IMR-90 (cell line): ENCODE measurements at regions not wholly inside any gene's neighbourhood (a gene's known extent, or its start where the extent isn't known, plus 50 kb on each side); places are given as distances from the start of the nearest gene placed in this dataset.

Experiments used
- ATAC-seq: fragments of 200-7000 bp; cut with Tn5 transposase; 2 replicates; pipeline ENCODE4 v1.9.1; 2020; ENCODE audit warnings: low read depth, mild to moderate bottlenecking, moderate library complexity
- BruUV-seq: library from RNA; stranded (reverse); fragments of 400-500 nt; replicated peaks from 2 replicates; lab custom pipeline; 2021; lab: Mats Ljungman, UMichigan
- CTCF ChIA-PET: fragments of 300-600 bp; formaldehyde crosslinking; extraction: SDS; loops from one replicate; lab custom pipeline; 2021; ENCODE audit warnings: antibody characterized with exemption; lab: Yijun Ruan, JAX
- POLR2A ChIA-PET: fragments of 300-600 bp; sonication (Branson Sonifier 250); formaldehyde crosslinking; loops from one replicate; lab custom pipeline; 2022; ENCODE audit warnings: antibody characterized with exemption; ENCODE audit not compliant: unreplicated experiment; lab: Charles Lee
- DNase-seq: peaks from one replicate; pipeline ENCODE4 v3.0.0; 2013
- H2AFZ ChIP-seq: replicated peaks from 2 replicates; pipeline ENCODE3; 2013; ENCODE audit warnings: low read length, mild to moderate bottlenecking; ENCODE audit not compliant: poor library complexity
- H2AK5ac ChIP-seq: 2 replicates; pipeline ENCODE4 v1.6.1; 2013; ENCODE audit warnings: low read depth, low read length, inconsistent platforms
- H2AK9ac ChIP-seq: replicated peaks from 2 replicates; pipeline ENCODE3; 2013; ENCODE audit warnings: mild to moderate bottlenecking, low read depth, low read length, moderate library complexity; ENCODE audit not compliant: poor library complexity
- H2BK120ac ChIP-seq: 2 replicates; pipeline ENCODE4 v1.6.1; 2013; ENCODE audit warnings: low read depth, low read length, inconsistent platforms
- H2BK15ac ChIP-seq: 3 replicates; pipeline ENCODE4 v1.6.1; 2013; ENCODE audit warnings: low read depth, low read length, inconsistent platforms
- H2BK20ac ChIP-seq: 2 replicates; pipeline ENCODE4 v1.6.1; 2013; ENCODE audit warnings: low read depth, mild to moderate bottlenecking, inconsistent platforms, low read length, moderate library complexity
- H2BK5ac ChIP-seq: 2 replicates; pipeline ENCODE4 v1.6.1; 2013; ENCODE audit warnings: mild to moderate bottlenecking, low read depth, low read length, inconsistent platforms; ENCODE audit not compliant: poor library complexity, severe bottlenecking
- H3K14ac ChIP-seq: replicated peaks from 2 replicates; pipeline ENCODE4 v1.6.1; 2013; ENCODE audit warnings: low read depth, low read length, inconsistent platforms
- H3K18ac ChIP-seq: 2 replicates; pipeline ENCODE4 v1.6.1; 2013; ENCODE audit warnings: low read depth, low read length, control low read depth
- H3K23ac ChIP-seq: 2 replicates; pipeline ENCODE4 v1.6.1; 2013; ENCODE audit warnings: low read depth, low read length, inconsistent platforms
- H3K27ac ChIP-seq: 2 replicates; pipeline ENCODE4 v1.5.1; 2013; ENCODE audit warnings: mild to moderate bottlenecking, control low read depth, low read length; ENCODE audit not compliant: insufficient read depth
- H3K27me3 ChIP-seq: 2 replicates; pipeline ENCODE4 v1.6.1; 2013; ENCODE audit warnings: low read length; ENCODE audit not compliant: control insufficient read depth, insufficient read depth
- H3K36me3 ChIP-seq: 2 replicates; pipeline ENCODE4 v1.6.1; 2013; ENCODE audit warnings: low read length, mixed read lengths; ENCODE audit not compliant: control insufficient read depth, insufficient read depth
- H3K4ac ChIP-seq: 2 replicates; pipeline ENCODE4 v1.6.1; 2013; ENCODE audit warnings: low read depth, low read length, inconsistent platforms
- H3K4me1 ChIP-seq: 2 replicates; pipeline ENCODE4 v1.6.1; 2013; ENCODE audit warnings: low read length, mixed read lengths; ENCODE audit not compliant: control insufficient read depth, insufficient read depth
- H3K4me2 ChIP-seq: 2 replicates; pipeline ENCODE4 v1.6.1; 2013; ENCODE audit warnings: low read depth, mild to moderate bottlenecking, control low read depth, low read length, moderate library complexity
- H3K4me3 ChIP-seq: 2 replicates; pipeline ENCODE4 v1.5.1; 2013; ENCODE audit warnings: low read depth, mild to moderate bottlenecking, control low read depth, low read length, moderate library complexity; ENCODE audit not compliant: insufficient read depth
- H3K56ac ChIP-seq: 2 replicates; pipeline ENCODE4 v1.6.1; 2013; ENCODE audit warnings: low read length, inconsistent platforms; ENCODE audit not compliant: insufficient read depth; ENCODE audit errors: extremely low read depth
- H3K79me1 ChIP-seq, 2 experiments: 2 replicates each; pipeline ENCODE4 v1.6.1; 2013; ENCODE audit warnings: low read length in 2 of 2, inconsistent platforms in 1 of 2, low read depth in 1 of 2
- H3K9ac ChIP-seq: 2 replicates; pipeline ENCODE4 v1.6.1; 2013; ENCODE audit warnings: low read depth, low read length, control low read depth
- H3K9me1 ChIP-seq: 2 replicates; pipeline ENCODE4 v1.6.1; 2013; ENCODE audit warnings: low read length, inconsistent platforms; ENCODE audit not compliant: insufficient read depth
- H3K9me3 ChIP-seq: 2 replicates; pipeline ENCODE4 v1.6.1; 2013; ENCODE audit warnings: low read length; ENCODE audit not compliant: control insufficient read depth, insufficient read depth
- H4K20me1 ChIP-seq: 2 replicates; pipeline ENCODE4 v1.6.1; 2013; ENCODE audit warnings: low read length, inconsistent platforms; ENCODE audit not compliant: insufficient read depth
- H4K5ac ChIP-seq: 2 replicates; pipeline ENCODE4 v1.6.1; 2013; ENCODE audit warnings: mild to moderate bottlenecking, low read depth, low read length, control low read depth
- H4K8ac ChIP-seq, 2 experiments: 2 replicates each; pipeline ENCODE4 v1.6.1; 2013; ENCODE audit warnings: low read depth in 2 of 2, low read length in 2 of 2, control low read depth in 1 of 2, inconsistent platforms in 1 of 2
- H4K91ac ChIP-seq: 2 replicates; pipeline ENCODE4 v1.6.1; 2013; ENCODE audit warnings: low read depth, low read length, inconsistent platforms; ENCODE audit not compliant: insufficient read depth
- BHLHE40 ChIP-seq: fragments of 150-350 bp; IDR thresholded peaks from 2 replicates; pipeline ENCODE4 v1.6.1; 2016; ENCODE audit warnings: mild to moderate bottlenecking, low read depth, low read length
- CEBPB ChIP-seq: IDR thresholded peaks from 2 replicates; pipeline ENCODE4 v1.6.1; 2012; ENCODE audit warnings: low read depth, low read length, improper control_type of control experiment
- CTCF ChIP-seq: conservative IDR thresholded peaks from 2 replicates; pipeline ENCODE4 v1.5.1; 2012; ENCODE audit warnings: mild to moderate bottlenecking, low read depth, low read length, improper control_type of control experiment
- MXI1 ChIP-seq: IDR thresholded peaks from 2 replicates; pipeline ENCODE4 v1.6.1; 2012; ENCODE audit warnings: low read depth, mild to moderate bottlenecking, low read length, moderate library complexity, borderline replicate concordance
- RFX5 ChIP-seq: IDR thresholded peaks from 2 replicates; pipeline ENCODE4 v1.8.0; 2012; ENCODE audit warnings: low read depth, mild to moderate bottlenecking, low read length, moderate library complexity
- USF2 ChIP-seq: fragments of 150-350 bp; IDR thresholded peaks from 2 replicates; pipeline ENCODE4 v1.6.1; 2017; ENCODE audit warnings: mild to moderate bottlenecking, antibody characterized with exemption, low read length, low read depth
- WGBS, 2 experiments: methylation state at CpG; one replicate each; pipeline versions ENCODE4 v1.1.5 to v1.1.7; 2013; ENCODE audit warnings: missing lambda C conversion rate in 2 of 2; ENCODE audit not compliant: insufficient read length in 1 of 2; ENCODE audit errors: extremely low coverage in 2 of 2; 5-methylcytosine and 5-hydroxymethylcytosine counted together
- dilution Hi-C: fragments of 300-500 bp; cut with HindIII; formaldehyde crosslinking; loops from one replicate; pipeline ENCODE4 v1.14.3; 2018; ENCODE audit warnings: low sequenced_read_pairs; ENCODE audit not compliant: unreplicated experiment
- in situ Hi-C: fragments of 300-500 bp; cut with MboI; formaldehyde crosslinking; loops from 3 replicates; pipeline ENCODE4 v1.14.3; 2019; ENCODE audit warnings: low sequenced_read_pairs, inconsistent platforms, mixed read lengths
- intact Hi-C: fragments of 100-400 bp; cut with micrococcal nuclease; formaldehyde crosslinking; loops from 2 replicates; pipeline ENCODE4 v1.10.0; 2022

- no peaks in the 10 kb centered on the region for H3K4me1 ChIP-seq
- H3K4me3 ChIP-seq = no peak overlapping the region
- no peak overlapping the region for H2AK5ac ChIP-seq
- H3K27me3 ChIP-seq = no peaks in the 10 kb centered on the region
- H3K27ac ChIP-seq = no peak overlapping the region
- dilution Hi-C loops = no loop called here
- TF ChIP-seq MXI1 = no peak
- no peak for TF ChIP-seq USF2
- TF ChIP-seq CEBPB = no peak
- TF ChIP-seq CTCF = no peak
- TF ChIP-seq BHLHE40 = no peak
- TF ChIP-seq RFX5 = no peak
- H3K9ac ChIP-seq = no peak overlapping the region
- H2BK5ac ChIP-seq = no peak overlapping the region
- H2BK20ac ChIP-seq = no peak overlapping the region
- H3K36me3 ChIP-seq = no peaks in the 10 kb centered on the region
- CTCF ChIA-PET = no interaction called here
- no peak overlapping the region for H3K23ac ChIP-seq
- no peak overlapping the region for H2AFZ ChIP-seq
- H2BK15ac ChIP-seq = no peak overlapping the region
- H4K20me1 ChIP-seq = no peaks in the 10 kb centered on the region
- no TSS peak for BruUV-seq
- H3K9me1 ChIP-seq = no peaks in the 10 kb centered on the region
- ATAC-seq (no peak), DNase-seq (no peak)
- intact Hi-C loops = no loop called here
- no peak overlapping the region for H3K56ac ChIP-seq
- POLR2A ChIA-PET = no interaction called here
- no peak overlapping the region for H4K5ac ChIP-seq
- no peak overlapping the region for H3K14ac ChIP-seq
- WGBS, 2 experiments = no CpG with 5 or more reads among the region's 4 CpGs
- in situ Hi-C loops = no loop called here
- H2AK9ac ChIP-seq = no peak overlapping the region
- no peaks in the 10 kb centered on the region for H3K9me3 ChIP-seq
- no peak overlapping the region for H3K4ac ChIP-seq
- H3K18ac ChIP-seq = no peak overlapping the region
- no peaks in the 10 kb centered on the region for H3K79me1 ChIP-seq
- H4K8ac ChIP-seq = no peak overlapping the region
- H4K91ac ChIP-seq = no peak overlapping the region
- H3K4me2 ChIP-seq = no peak overlapping the region
- H2BK120ac ChIP-seq = no peak overlapping the region
These were observed 161.8 kb upstream of the ASCC3 start for GRCh38 chr6:101042966-101043365.
